ENCODE measurements at regions not wholly inside any gene's neighbourhood (a gene's known extent, or its start where the extent isn't known, plus 50 kb on each side); places are given as distances from the start of the nearest gene placed in this dataset.

DNA sequence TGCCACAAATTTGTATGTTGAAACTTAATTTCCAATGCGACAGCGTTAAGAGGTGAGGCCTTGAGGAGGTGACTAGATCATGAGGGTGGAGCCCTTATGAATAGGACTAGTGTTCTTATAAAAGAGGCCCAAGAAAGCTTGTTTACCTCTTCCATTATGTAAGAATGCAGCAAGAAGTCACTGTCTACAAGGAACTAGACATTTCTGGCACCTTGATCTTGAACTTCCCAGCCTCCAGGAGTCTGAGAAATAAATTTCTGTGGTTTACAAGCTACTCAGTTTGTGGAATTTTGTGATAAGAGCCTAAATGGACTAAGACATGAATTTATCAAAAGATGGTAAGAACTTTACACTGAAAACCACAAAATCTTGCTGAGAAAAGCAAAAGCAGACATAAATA, 173.6 kb upstream of the SGK1 start:
- no peak for DNase-seq (ENCODE audit: low read depth)

DNA sequence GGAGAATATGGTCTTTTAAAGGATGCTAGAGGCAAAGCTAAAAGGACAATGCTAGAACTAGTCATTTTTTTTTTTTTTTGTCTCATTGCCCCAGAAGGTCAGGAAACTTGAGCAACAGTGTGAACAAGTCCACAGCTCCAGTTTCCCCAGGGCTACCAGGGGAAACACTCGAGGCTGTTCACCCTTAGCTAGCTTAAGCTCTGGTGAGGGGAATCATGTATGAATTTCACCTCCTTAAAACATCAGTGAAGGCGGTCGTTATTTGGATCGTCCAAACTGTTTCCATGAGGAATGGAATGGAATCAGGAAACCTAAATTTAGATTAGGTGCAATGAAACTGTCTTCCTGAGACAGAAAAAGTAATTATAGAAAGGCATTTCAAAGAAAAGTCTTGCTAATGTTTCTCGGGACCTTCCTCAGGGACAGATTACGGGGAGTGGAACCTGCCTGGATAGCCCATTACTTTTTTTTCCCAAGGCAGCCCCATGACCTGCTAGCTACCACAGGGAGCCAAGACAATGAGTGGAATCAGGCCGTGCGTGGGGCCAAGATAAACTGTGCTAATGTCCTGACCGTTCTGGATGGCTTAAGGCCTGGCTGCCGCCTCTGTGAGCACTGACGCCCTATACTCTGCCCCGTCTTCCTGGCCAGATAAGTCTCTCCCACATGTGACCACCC, 164.8 kb upstream of the SGK1 start:
- DNase-seq (ENCODE audit: low read depth), result no peak

- no peak for DNase-seq (ENCODE audit: low read depth)
Measured at GRCh38 chr6:134481966-134482365, 164.1 kb upstream of the SGK1 start.

GRCh38 chr6:134480593-134480992, 162.7 kb upstream of the SGK1 start:
- no peak for DNase-seq (ENCODE audit: low read depth)

GRCh38 chr6:134478764-134479399, 161.0 kb upstream of the SGK1 start:
- no peak for DNase-seq (ENCODE audit: low read depth)

- DNase-seq (ENCODE audit: low read depth), result no peak
Measured at GRCh38 chr6:134477991-134478635, 160.2 kb upstream of the SGK1 start.

GRCh38 chr6:134474955-134475354, 157.0 kb upstream of the SGK1 start:
- DNase-seq (ENCODE audit: low read depth), result no peak

DNA sequence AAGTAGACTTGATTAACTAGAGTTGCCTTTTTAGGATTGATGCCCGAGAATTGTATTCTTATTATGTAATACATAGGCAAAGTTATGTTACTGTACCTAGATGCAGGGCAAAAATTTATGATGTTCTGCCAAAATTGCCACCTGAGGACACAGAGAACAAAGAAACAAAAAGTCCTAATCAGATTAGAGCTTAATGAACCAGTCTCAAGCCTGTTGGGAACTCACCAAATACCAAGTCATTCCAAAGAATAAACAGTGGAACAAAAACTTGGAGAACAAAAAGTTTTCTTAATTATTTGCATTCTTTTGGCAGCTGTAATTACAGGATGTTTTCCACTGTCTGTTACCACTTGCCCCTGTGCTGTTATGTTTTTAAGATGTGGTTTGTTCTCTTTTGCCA, 154.7 kb upstream of the SGK1 start:
- DNase-seq (ENCODE audit: low read depth), result no peak

DNA sequence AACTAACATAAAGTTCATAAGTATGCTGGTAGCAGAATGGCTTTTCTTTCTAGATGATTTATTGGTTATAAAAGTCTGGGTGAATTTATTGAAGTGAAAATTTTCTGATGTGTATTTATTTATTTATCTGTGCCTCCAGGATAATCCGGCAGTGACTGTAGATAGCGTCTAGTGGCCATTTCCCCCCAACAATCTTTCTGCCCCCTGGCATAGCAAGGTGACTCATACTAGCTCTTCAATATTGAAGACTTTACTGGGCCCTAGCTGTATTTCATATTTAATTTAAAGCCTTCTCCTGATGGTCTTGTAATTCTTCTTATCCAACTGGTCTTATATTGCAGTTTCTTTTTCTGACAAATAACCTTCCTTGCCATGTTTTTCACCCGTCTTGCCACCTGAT, 154.1 kb upstream of the SGK1 start:
- no peak for DNase-seq (ENCODE audit: low read depth)

- DNase-seq (ENCODE audit: low read depth), result no peak
Measured at GRCh38 chr6:134470457-134470975, 152.6 kb upstream of the SGK1 start.

DNA sequence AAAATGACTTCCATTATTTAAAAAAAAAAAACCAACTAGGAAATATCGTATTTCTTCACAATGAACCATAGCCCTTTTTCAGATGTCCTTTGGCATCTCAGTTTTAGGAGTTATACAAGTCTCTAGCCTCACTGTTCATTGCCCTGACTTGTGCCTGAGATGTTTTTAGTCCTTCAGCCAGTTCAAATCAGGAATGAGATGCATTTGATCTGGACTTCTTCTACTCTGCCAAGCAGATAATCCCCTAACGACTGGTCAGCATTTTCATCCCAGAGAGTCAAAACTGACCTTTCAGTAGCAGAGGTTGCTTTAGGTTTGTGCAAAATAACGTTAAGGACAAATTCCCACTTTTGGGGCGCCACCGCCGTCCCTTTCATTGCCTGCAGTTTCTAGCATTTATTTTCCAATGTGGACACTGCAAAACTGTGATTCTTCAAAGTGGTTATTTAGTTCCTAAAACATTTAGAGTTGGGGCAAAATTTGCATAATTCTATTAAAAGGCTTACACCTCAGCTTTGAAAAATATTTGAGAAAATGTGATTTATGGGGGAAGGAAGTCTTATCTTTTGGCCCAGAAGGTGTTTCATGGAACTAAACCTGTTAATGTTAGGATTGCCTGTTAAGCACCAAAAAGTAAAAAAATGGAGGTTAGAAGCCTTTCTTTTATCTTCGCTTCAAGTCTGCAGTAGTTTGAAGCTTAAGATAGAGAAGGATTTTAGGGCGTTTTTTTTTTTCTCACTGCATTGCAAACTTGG, 152.0 kb upstream of the SGK1 start:
- no peak for DNase-seq (ENCODE audit: low read depth)

- DNase-seq (ENCODE audit: low read depth), result no peak
Measured at GRCh38 chr6:134468633-134469032, 150.7 kb upstream of the SGK1 start.

- no peak for DNase-seq (ENCODE audit: low read depth)
Measured at GRCh38 chr6:134467620-134468019, 149.7 kb upstream of the SGK1 start.

DNA sequence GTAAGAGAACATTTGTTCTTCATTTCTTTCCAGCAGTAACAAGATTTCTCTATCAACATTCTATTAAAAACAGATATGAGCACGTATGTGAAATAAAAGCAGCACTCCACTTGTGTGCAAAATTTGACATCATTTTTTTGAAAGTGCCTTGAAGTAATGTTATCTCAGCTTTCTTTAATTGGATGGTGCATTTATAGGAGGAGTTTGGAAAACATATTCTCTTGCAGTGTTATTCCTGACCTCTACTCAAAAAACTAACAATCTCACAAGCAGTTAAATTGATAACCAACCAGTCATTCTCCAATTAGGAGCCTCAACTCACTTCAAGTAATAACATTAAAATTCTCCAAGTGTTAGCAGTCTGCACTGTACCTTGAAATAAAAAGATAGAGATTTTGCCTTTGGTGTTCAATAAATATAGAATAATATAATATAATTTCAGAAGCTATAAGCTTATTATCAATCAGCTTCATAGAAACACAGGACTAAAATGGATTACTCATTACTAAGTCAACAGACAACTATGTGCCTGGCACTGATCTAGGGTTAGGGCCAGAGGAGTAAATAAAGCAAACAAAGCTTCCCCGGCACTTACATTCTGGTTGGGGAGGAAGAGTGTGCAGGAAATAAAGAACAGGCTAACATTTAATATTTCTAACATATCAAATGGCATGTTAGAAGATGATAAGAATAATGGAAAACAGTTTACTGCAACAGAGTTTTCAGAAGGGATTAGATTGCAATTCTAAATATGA, 149.0 kb upstream of the SGK1 start:
- no peak for DNase-seq (ENCODE audit: low read depth)

DNA sequence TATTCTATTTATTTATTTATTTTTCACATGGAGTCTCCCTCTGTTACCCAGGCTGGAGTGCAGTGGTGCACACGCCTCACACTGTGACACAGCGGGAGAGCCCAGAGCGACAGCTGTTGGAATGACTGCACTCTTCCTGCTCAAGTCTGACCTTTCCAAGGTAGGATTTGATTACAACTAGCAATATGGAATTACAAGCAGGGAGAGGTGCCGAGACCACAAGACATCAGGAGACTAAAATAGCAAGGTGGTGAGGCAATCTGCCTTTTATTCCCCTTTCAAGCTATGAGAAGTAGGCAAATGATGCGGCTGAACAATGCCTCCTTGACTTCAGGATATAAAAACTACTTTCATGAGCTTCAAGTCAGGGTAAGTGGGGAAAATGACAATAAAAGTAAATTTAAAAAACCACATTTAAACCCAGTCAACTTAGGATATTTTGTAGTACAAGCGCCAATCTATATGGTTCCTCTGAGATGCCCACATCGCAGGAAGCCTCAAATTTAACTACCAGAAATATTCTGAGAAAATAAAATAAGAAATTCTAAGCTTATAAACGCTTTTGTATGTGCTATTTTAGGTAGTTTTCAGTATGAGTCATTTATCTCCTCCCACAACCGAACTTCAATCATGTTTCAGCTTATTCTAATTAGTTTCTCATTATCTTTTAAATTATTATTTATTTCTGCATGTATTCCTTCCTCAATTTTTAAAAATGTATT, 146.9 kb upstream of the SGK1 start:
- DNase-seq (ENCODE audit: low read depth), result no peak

GRCh38 chr6:134458857-134459657, 141.1 kb upstream of the SGK1 start:
- DNase-seq (ENCODE audit: low read depth), result no peak

- no peak for DNase-seq (ENCODE audit: low read depth)
Measured at GRCh38 chr6:134457941-134458340, 140.0 kb upstream of the SGK1 start.

DNA sequence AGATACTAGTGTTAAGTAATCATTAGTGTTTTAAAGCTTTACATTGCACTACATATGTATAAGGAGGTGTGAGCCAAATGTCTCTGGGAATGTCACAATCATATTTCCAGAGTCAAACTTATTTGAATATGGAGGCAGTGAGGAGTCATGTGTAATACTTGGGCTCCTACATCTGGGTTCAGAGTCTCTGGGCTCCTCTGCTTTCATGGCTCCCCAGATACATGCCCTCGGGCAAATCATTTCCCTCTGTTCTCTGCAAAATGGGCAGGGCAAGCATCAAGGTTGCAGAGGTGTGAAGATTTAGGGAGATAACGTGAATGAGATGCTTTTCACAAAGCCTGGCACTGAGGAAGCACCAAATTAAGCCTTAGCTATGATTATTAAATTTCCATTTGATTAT, 138.3 kb upstream of the SGK1 start:
- no peak for DNase-seq (ENCODE audit: low read depth)

- DNase-seq (ENCODE audit: low read depth), result no peak
Measured at GRCh38 chr6:134455319-134455718, 137.4 kb upstream of the SGK1 start.

- DNase-seq (ENCODE audit: low read depth), result no peak
Measured at GRCh38 chr6:134454794-134455193, 136.9 kb upstream of the SGK1 start.

Data from CMK (cell line).